Pancreas (tissue), 10 donors: ENCODE measurements at regions not wholly inside any gene's neighbourhood (a gene's known extent, or its start where the extent isn't known, plus 50 kb on each side); places are given as distances from the start of the nearest gene placed in this dataset.

Experiments
- ATAC-seq, 4 donors: fragments of 200-7000 bp; cut with Tn5 transposase; one replicate each; pipeline versions ENCODE4 v1.8.0 to v1.9.1; 2020; ENCODE audit warnings: mild to moderate bottlenecking in 4 of 4, moderate library complexity in 4 of 4
- DNase-seq, 6 donors: peaks; one replicate each; pipeline ENCODE4 v3.0.0-alpha.2; 2020
- FAIRE-seq: peaks from 2 replicates; lab custom pipeline; 2012; peaks lifted over from hg19 to GRCh38; lab: Jason Lieb, UNC
- H3K27ac ChIP-seq, 4 donors: fragments of 200-600 bp; sonication (generic); 1 replicate in 3 of 4; 2 replicates in 1 of 4; pipeline versions ENCODE4 v1.5.0 to v1.8.0; 2020
- H3K27me3 ChIP-seq, 4 donors: fragments of 200-600 bp; one replicate each; pipeline ENCODE4 v1.8.0; 2021
- H3K36me3 ChIP-seq, 3 donors: fragments of 200-600 bp; sonication (generic) in 1 of 3; one replicate each; pipeline versions ENCODE4 v1.5.0 to v1.8.0; 2020 to 2021
- H3K4me1 ChIP-seq, 3 donors: fragments of 200-600 bp; one replicate each; pipeline ENCODE4 v1.8.0; 2021
- H3K4me3 ChIP-seq, 4 donors: fragments of 200-600 bp; sonication (generic) in 2 of 4; one replicate each; pipeline versions ENCODE4 v1.5.0 to v1.8.0; 2020 to 2021
- H3K9me3 ChIP-seq, 4 donors: fragments of 200-600 bp; one replicate each; pipeline ENCODE4 v1.8.0; 2021
- WGBS, 2 donors: extraction: QIAGEN DNeasy Blood & Tissue Kit; methylation state at CpG; one replicate each; pipeline ENCODE4 v1.1.7; 2013; 5-methylcytosine and 5-hydroxymethylcytosine counted together
- intact Hi-C, 3 donors: fragments of 100-400 bp; cut with DNase I; formaldehyde crosslinking; loops; one replicate each; pipeline versions ENCODE4 v1.11.1 to v1.14.2; 2022
- TF ChIP-seq, protein P1 (sequence below), 4 donors: fragments of 200-600 bp; sonication (generic) in 3 of 4; IDR thresholded peaks; one replicate each; pipeline versions ENCODE4 v1.5.0 to v1.8.0; 2021; ENCODE audit warnings: antibody characterized with exemption in 4 of 4
- donor health status: healthy with polysubstance abuse.
- donor health status: DM: no; HTN: no; CAD: no; lungs with moderate emphysema.
- donor health status: DM: no; HTN: no; CAD: no.
- donor health status: control.
- donor health status: control.
- donor health status: Bipolar disorder and iron deficiency.
- donor health status: DM: yes; HTN: yes; CAD: no.
- donor health status: DM: no; HTN: no; CAD: no.
- donor health status: DM: no; HTN: no; CAD: no.
- donor health status: DM: yes; HTN: yes; CAD: no.

DNA sequence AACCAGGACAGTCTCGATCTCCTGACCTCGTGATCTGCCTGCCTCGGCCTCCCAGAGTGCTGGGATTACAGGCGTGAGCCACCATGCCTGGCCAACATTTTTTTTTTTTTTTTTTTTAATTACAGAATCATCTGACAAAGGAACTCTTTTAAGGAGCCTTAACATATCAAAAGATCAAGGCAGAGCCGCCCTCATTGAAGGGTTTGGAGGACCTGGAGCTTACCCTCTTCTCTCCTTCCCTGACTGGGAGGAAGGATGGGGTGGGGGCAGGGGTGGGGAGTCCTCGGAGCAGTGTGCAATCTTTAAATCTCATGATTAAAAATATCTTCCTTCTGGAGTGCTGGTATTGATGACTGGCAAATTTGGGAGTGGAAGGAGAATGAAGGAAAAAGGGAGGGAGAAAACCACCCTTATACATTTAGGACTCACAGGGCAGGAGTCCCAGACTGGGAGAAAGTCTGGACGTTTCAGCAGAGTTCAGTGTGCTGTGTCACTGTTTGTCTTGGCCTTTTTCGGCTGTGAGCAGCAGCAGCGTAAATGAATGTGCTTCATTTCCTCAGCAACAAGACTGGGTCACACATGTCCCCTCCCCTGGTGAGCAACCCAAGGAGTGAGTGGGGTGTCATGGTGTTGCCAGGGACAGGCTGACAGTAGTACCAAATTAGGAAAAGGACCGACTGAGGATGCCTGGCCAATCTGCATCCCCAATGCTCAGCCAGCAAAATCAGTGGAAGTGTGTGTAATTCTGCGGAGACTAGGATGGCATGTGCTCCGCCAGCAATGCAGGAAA, 115.3 kb upstream of the BNC2 start:
- H3K27me3 ChIP-seq: no peaks in the 10 kb centered on the region
- no peaks in the 10 kb centered on the region for H3K4me1 ChIP-seq
- TF ChIP-seq, protein P1, sequence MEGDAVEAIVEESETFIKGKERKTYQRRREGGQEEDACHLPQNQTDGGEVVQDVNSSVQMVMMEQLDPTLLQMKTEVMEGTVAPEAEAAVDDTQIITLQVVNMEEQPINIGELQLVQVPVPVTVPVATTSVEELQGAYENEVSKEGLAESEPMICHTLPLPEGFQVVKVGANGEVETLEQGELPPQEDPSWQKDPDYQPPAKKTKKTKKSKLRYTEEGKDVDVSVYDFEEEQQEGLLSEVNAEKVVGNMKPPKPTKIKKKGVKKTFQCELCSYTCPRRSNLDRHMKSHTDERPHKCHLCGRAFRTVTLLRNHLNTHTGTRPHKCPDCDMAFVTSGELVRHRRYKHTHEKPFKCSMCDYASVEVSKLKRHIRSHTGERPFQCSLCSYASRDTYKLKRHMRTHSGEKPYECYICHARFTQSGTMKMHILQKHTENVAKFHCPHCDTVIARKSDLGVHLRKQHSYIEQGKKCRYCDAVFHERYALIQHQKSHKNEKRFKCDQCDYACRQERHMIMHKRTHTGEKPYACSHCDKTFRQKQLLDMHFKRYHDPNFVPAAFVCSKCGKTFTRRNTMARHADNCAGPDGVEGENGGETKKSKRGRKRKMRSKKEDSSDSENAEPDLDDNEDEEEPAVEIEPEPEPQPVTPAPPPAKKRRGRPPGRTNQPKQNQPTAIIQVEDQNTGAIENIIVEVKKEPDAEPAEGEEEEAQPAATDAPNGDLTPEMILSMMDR (IDR thresholded peaks at IDR 0.05): no peak
- H3K4me3 ChIP-seq: no peak overlapping the region
- H3K27ac ChIP-seq: no peak overlapping the region
- 55 to 61% methylated on average over 12 of the region's 12 CpGs for WGBS, 2 donors
- no peak for FAIRE-seq
- ATAC-seq: no peak
- intact Hi-C loops: no loop called here
- no peaks in the 10 kb centered on the region for H3K36me3 ChIP-seq
- no peak for DNase-seq
- H3K9me3 ChIP-seq: no peaks in the 10 kb centered on the region

DNA sequence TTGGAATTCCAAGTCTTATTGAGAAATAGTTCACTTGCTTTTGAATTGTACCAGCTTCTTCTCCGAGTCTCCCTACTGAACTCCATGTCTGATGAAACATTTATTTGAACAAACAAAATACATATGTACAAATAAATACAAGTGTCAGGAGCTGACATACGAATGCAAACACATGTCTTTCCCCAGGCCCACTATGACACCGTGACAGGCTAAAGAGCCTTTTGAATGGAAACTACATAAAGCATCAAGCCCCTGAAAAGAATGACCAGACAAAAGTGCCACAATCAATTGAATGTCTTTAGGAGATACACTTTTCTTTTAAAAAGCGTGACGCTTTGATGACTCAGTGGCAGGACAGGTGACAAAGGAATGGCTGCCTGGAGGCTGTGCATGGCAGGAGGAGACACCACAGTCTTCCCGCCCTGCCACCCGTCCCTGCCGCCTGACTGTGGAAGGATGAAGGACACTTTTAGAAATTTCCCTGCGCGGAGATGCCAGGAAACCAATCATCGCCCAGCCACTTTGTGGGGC, 112.4 kb upstream of the BNC2 start:
- H3K27me3 ChIP-seq: no peaks in the 10 kb centered on the region
- no peaks in the 10 kb centered on the region for H3K4me1 ChIP-seq
- no peaks in the 10 kb centered on the region for H3K9me3 ChIP-seq
- FAIRE-seq (no peak), DNase-seq (no peak), ATAC-seq (no peak)
- intact Hi-C loops: no loop called here
- WGBS, 2 donors: 69 to 75% methylated on average over 11 of the region's 11 CpGs
- H3K36me3 ChIP-seq: no peaks in the 10 kb centered on the region
- H3K27ac ChIP-seq: no peak overlapping the region
- no peak overlapping the region for H3K4me3 ChIP-seq
- TF ChIP-seq, protein P1 (IDR thresholded peaks at IDR 0.05): no peak

DNA sequence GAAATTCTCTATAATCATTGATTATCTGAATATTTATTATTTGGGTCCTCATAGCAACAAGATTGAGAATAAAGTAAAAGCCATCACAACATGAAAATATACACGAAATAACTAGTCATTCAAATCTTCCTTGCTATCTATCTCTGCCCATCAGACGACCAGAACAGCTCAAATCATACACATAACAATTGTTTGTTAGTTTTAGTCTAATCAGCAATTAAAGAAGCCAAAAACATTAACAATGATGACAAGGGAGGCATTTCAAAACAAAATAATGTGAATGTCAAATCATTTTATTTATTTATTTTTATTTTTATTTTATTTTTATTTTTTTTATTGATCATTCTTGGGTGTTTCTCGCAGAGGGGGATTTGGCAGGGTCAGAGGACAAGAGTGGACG, 106.0 kb upstream of the BNC2 start:
- TF ChIP-seq, protein P1 (IDR thresholded peaks at IDR 0.05): no peak
- intact Hi-C loops: no loop called here
- H3K9me3 ChIP-seq: no peaks in the 10 kb centered on the region
- ATAC-seq (no peak), FAIRE-seq (no peak), DNase-seq (no peak)
- H3K27me3 ChIP-seq: no peaks in the 10 kb centered on the region
- H3K4me3 ChIP-seq: no peak overlapping the region
- no peaks in the 10 kb centered on the region for H3K36me3 ChIP-seq
- no peaks in the 10 kb centered on the region for H3K4me1 ChIP-seq
- no peak overlapping the region for H3K27ac ChIP-seq
- 54 to 60% methylated on average over 4 of the region's 4 CpGs for WGBS, 2 donors

DNA sequence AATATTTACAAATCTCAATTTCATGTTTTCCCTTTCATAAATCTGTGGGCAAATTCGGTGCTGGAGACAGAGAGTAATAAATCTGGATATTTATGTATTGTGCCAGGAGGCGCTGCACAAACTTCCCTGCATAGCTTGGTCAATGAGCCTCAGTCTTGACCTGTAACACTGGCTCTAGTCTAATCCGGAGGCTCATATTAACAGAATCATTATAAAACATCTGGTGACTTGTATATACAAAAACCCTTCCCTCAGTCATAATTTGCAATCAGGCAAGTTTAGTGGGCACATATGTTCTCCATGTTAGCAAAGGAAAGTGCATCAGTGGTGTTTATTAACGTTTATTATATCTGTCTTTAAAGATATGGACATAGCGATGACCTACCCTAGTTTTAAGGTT, 104.0 kb upstream of the BNC2 start:
- no peak overlapping the region for H3K27ac ChIP-seq
- FAIRE-seq (no peak), ATAC-seq (no peak), DNase-seq (no peak)
- H3K9me3 ChIP-seq: no peaks in the 10 kb centered on the region
- H3K27me3 ChIP-seq: no peaks in the 10 kb centered on the region
- TF ChIP-seq, protein P1 (IDR thresholded peaks at IDR 0.05): no peak
- intact Hi-C loops: no loop called here
- no peak overlapping the region for H3K4me3 ChIP-seq
- WGBS, 2 donors: 57 to 62% methylated on average over 5 of the region's 5 CpGs
- no peaks in the 10 kb centered on the region for H3K36me3 ChIP-seq
- no peaks in the 10 kb centered on the region for H3K4me1 ChIP-seq

DNA sequence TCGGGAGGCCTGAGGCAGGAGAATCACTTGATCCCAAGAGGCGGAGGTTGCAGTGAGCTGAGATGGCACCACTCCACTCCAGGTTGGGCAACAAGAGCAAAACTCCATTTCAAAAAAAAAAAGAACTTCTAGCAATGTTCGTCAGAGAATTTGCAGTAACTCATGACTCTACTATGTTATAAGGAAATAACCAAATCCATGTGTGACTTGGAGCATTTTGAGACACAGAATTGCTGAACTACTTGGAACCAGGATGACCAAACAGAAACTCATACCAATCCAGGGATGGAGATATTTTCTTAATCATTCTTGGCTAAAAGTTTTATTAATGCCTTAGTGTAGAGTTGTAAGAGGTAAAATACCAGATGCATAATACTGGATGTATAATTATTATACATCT, 99.9 kb upstream of the BNC2 start:
- WGBS, 2 donors: 58 to 83% methylated on average over 3 of the region's 3 CpGs
- no peak for FAIRE-seq
- TF ChIP-seq, protein P1 (IDR thresholded peaks at IDR 0.05): no peak
- H3K27me3 ChIP-seq: no peaks in the 10 kb centered on the region
- H3K27ac ChIP-seq: no peak overlapping the region
- no peaks in the 10 kb centered on the region for H3K9me3 ChIP-seq
- no peak for DNase-seq
- no peak overlapping the region for H3K4me3 ChIP-seq
- ATAC-seq: no peak
- intact Hi-C loops: no loop called here
- H3K4me1 ChIP-seq: no peaks in the 10 kb centered on the region
- no peaks in the 10 kb centered on the region for H3K36me3 ChIP-seq
